Activated B cell treated with CpG ODN at 0.5 μM for 24 hours (primary cell): ENCODE measurements at regions not wholly inside any gene's neighbourhood (a gene's known extent, or its start where the extent isn't known, plus 50 kb on each side); places are given as distances from the start of the nearest gene placed in this dataset.
"Not testable (repeated sequence)": the region's sequence is repeated elsewhere in the genome, so short reads cannot be mapped to it uniquely, and the experiment has no call there.

ENCODE experiments used
- ATAC-seq: fragments of 200-7000 bp; cut with Tn5 transposase; one replicate; pipeline ENCODE4 v1.10.0; 2021; ENCODE audit warnings: low read depth, mild to moderate bottlenecking, moderate library complexity
- CTCF ChIA-PET: fragments of 350-600 bp; sonication (Branson Sonifier 250); formaldehyde crosslinking; loops from one replicate; lab custom pipeline; 2021; ENCODE audit warnings: antibody characterized with exemption; lab: Charles Lee
- POLR2A ChIA-PET: fragments of 350-600 bp; sonication (Branson Sonifier 250); formaldehyde crosslinking; loops from one replicate; lab custom pipeline; 2021; ENCODE audit warnings: antibody characterized with exemption; lab: Charles Lee
- DNase-seq: peaks from one replicate; pipeline ENCODE4 v3.0.0; 2022
- H3K27ac Mint-ChIP-seq: one replicate; pipeline ENCODE4 v1.8.0; 2020; ENCODE audit warnings: mixed read lengths
- H3K27me3 Mint-ChIP-seq: one replicate; pipeline ENCODE4 v1.8.0; 2021; ENCODE audit warnings: mixed read lengths
- H3K36me3 Mint-ChIP-seq: one replicate; pipeline ENCODE4 v1.8.0; 2021; ENCODE audit warnings: low read depth, mixed read lengths
- H3K4me1 Mint-ChIP-seq: one replicate; pipeline ENCODE4 v1.8.0; 2021; ENCODE audit warnings: mixed read lengths
- H3K4me3 Mint-ChIP-seq: one replicate; pipeline ENCODE4 v1.8.0; 2020; ENCODE audit warnings: mild to moderate bottlenecking, mixed read lengths
- H3K9me3 Mint-ChIP-seq: one replicate; pipeline ENCODE4 v1.8.0; 2020; ENCODE audit warnings: mixed read lengths
- intact Hi-C: fragments of 100-400 bp; cut with micrococcal nuclease; formaldehyde crosslinking; loops from one replicate; pipeline ENCODE4 v1.15.1; 2024
- TF ChIP-seq, protein P1 (sequence below): fragments of 200-600 bp; IDR thresholded peaks from one replicate; pipeline ENCODE4 v1.8.0; 2022; ENCODE audit warnings: antibody characterized with exemption, mild to moderate bottlenecking

DNA sequence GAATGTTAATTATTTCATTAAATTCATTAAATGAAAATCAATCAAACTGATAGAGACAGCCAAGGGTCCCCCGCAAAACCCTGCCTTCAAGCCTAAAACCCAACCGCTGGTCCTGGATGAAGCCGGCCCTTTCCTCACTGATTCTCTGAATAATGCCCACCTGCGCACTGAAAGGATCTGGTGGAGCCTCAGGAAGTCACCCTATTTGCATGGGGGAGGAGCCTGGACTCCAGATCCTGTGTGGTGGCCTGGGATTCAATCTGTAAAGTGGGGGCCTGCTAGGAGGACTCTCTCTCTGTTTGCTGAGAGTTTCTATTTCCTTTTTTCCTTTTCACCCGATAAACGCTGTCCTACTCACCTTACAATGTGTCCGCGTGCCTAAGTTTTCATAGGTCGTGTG, 97.9 kb upstream of the ADAMTS3 start:
- ATAC-seq (no peak), DNase-seq (no peak)
- Mint-ChIP-seq H3K27me3 (no peaks in the 10 kb centered on the region), H3K9me3 (no peaks in the 10 kb centered on the region), H3K4me3 (no peak overlapping the region), H3K27ac (no peak overlapping the region), H3K36me3 (no peaks in the 10 kb centered on the region), H3K4me1 (no peaks in the 10 kb centered on the region)
- ChIA-PET POLR2A (no interaction called here), CTCF (no interaction called here)
- TF ChIP-seq, protein P1, sequence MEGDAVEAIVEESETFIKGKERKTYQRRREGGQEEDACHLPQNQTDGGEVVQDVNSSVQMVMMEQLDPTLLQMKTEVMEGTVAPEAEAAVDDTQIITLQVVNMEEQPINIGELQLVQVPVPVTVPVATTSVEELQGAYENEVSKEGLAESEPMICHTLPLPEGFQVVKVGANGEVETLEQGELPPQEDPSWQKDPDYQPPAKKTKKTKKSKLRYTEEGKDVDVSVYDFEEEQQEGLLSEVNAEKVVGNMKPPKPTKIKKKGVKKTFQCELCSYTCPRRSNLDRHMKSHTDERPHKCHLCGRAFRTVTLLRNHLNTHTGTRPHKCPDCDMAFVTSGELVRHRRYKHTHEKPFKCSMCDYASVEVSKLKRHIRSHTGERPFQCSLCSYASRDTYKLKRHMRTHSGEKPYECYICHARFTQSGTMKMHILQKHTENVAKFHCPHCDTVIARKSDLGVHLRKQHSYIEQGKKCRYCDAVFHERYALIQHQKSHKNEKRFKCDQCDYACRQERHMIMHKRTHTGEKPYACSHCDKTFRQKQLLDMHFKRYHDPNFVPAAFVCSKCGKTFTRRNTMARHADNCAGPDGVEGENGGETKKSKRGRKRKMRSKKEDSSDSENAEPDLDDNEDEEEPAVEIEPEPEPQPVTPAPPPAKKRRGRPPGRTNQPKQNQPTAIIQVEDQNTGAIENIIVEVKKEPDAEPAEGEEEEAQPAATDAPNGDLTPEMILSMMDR, result no peak
- intact Hi-C loops, result no loop called here

DNA sequence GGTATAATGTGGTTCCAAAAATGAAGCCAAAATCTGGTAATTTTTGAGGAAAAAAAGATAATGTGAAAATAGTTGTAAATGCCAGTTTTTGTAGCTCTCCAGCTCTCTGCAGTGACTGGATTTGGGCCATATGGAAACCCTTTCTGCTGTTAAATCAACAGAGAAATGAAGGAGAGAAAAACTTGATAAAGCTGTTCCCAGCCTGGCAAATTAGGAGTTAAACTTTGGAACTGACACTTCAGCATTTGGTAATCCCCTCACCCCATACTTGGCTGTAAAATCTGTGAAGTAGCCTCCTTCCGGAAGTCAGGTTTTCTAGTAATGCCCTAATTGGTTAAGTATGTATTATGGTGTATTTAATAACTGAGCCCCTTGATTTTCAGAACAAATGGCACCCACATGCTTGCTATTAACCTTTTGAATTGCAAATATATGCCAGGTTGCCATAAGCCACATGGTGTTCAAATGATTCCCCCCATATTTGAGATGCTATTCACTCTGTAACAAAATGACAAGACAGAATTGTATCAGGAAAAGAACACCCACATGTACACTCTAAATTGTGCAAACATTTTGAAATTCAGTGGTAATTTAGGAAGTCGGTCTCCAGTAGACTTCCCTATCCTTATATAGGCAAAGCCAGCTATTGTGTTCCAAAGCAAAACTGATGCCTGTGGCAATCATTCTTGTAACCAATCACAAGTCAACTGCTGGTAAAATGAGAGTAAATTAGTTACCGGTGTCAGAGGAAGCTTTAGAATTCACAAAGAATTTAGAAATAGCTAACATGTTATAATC, 96.3 kb upstream of the ADAMTS3 start:
- TF ChIP-seq, protein P1, result no peak
- ChIA-PET CTCF (no interaction called here), POLR2A (no interaction called here)
- Mint-ChIP-seq H3K4me3 (no peak overlapping the region), H3K36me3 (no peaks in the 10 kb centered on the region), H3K9me3 (no peaks in the 10 kb centered on the region), H3K27ac (no peak overlapping the region), H3K27me3 (no peaks in the 10 kb centered on the region), H3K4me1 (no peaks in the 10 kb centered on the region)
- DNase-seq, result no peak
- intact Hi-C loops, result no loop called here
- ATAC-seq, result no peak

DNA sequence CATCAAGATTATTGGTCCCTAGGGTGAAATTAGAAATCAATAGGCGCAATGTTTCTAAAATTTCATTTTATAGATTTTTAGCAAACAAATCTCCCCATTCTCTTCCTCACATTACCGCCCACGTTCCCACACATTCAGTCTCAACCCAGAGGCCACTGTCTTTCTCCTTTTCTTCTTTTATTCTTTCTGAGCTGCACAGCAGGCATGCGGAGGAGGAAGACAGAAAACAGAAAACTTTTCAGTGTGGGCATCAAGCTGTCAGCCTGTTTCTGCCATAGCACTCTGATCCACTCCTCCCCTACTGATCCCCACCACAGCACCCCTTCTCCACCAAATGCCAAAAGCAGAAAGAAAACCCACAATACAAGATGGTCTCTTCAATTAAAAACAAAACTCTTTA, 94.8 kb upstream of the ADAMTS3 start:
- Mint-ChIP-seq H3K27ac (no peak overlapping the region), H3K4me3 (no peak overlapping the region), H3K27me3 (no peaks in the 10 kb centered on the region), H3K4me1 (no peaks in the 10 kb centered on the region), H3K9me3 (no peaks in the 10 kb centered on the region), H3K36me3 (no peaks in the 10 kb centered on the region)
- CTCF ChIA-PET, result no interaction called here
- ATAC-seq (no peak), DNase-seq (no peak)
- POLR2A ChIA-PET, result no interaction called here
- TF ChIP-seq, protein P1, result no peak
- intact Hi-C loops, result no loop called here

DNA sequence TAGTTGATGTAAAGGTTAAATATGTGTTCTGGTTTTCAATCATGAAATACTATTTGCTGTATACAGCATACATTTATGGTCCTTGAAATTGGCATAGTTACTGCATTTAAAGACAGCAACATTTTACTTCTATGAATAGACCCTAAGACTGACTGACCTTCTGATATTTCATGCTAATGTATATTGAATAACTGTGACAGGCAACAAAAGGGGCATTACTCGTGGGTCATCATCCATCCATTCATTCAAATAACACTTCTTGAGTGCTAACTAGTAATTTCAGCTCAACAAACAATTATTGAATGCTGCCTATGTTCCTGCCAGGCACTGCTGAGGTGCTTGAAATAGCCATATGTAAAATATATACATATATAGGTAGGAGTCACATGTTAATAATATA, 92.8 kb upstream of the ADAMTS3 start:
- TF ChIP-seq, protein P1, result no peak
- H3K4me3 Mint-ChIP-seq, result no peak overlapping the region
- no peaks in the 10 kb centered on the region for H3K9me3 Mint-ChIP-seq
- H3K27me3 Mint-ChIP-seq, result no peaks in the 10 kb centered on the region
- H3K36me3 Mint-ChIP-seq, result no peaks in the 10 kb centered on the region
- ChIA-PET CTCF (no interaction called here), POLR2A (no interaction called here)
- DNase-seq, result no peak
- ATAC-seq, result no peak
- intact Hi-C loops, result no loop called here
- no peak overlapping the region for H3K27ac Mint-ChIP-seq
- H3K4me1 Mint-ChIP-seq, result no peaks in the 10 kb centered on the region

DNA sequence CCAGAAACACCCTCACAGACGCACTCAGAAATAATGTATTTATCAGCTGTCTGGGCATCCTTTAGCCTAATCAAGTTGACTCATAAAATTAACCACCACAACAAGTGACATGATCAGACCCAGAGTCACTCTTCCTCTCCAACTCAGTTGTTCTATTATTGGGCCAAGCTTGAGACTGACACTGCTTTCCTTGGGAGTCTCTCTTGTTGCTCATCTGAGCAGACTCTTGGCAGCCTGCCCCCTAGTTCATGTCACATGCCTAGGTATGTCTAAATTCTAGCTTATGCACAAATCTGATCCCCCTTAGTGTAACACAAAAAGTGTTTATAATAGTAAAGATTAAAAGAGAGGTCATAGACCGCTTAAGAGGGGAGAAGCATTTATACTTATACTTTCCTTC, 72.6 kb upstream of the ADAMTS3 start:
- intact Hi-C loops, result no loop called here
- ChIA-PET POLR2A (no interaction called here), CTCF (no interaction called here)
- Mint-ChIP-seq H3K36me3 (no peaks in the 10 kb centered on the region), H3K9me3 (no peaks in the 10 kb centered on the region), H3K4me1 (no peaks in the 10 kb centered on the region), H3K27ac (no peak overlapping the region), H3K4me3 (no peak overlapping the region), H3K27me3 (no peaks in the 10 kb centered on the region)
- DNase-seq (no peak), ATAC-seq (no peak)
- TF ChIP-seq, protein P1, result no peak

DNA sequence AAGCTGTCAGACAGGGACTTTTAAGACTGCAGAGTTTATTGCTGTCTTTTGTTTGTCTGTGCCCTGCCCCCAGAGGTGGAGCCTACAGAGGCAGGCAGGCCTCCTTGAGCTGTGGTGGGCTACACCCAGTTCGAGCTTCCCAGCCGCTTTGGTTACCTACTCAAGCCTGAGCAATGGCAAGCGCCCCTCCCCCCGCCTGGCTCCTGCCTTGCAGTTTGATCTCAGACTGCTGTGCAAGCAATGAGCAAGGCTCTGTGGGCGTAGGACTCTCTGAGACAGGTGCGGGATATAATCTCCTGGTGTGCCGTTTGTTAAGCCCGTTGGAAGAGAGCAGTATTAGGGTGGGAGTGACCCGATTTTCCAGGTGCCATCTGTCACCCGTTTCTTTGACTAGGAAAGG, 67.8 kb upstream of the ADAMTS3 start:
- CTCF ChIA-PET, H3K27me3 Mint-ChIP-seq, H3K9me3 Mint-ChIP-seq, H3K27ac Mint-ChIP-seq, ATAC-seq, DNase-seq, H3K4me3 Mint-ChIP-seq, POLR2A ChIA-PET, intact Hi-C loops, H3K4me1 Mint-ChIP-seq, H3K36me3 Mint-ChIP-seq: not testable (repeated sequence)

DNA sequence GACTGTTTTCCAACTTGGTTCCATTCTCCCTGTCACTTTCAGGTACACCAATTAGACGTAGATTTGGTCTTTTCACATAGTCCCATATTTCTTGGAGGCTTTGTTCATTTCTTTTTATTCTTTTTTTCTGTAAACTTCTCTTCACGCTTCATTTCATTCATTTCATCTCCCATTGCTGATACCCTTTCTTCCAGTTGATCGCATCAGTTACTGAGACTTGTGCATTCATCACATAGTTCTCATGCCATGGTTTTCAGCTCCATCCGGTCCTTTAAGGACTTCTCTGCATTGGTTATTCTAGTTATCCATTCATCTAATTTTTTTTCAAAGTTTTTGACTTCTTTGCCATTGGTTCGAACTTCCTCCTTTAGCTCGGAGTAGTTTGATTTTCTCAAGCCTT, 66.9 kb upstream of the ADAMTS3 start:
- H3K27ac Mint-ChIP-seq, H3K27me3 Mint-ChIP-seq, CTCF ChIA-PET, intact Hi-C loops, H3K36me3 Mint-ChIP-seq, ATAC-seq, H3K4me3 Mint-ChIP-seq, DNase-seq, H3K4me1 Mint-ChIP-seq, POLR2A ChIA-PET, H3K9me3 Mint-ChIP-seq: not testable (repeated sequence)

DNA sequence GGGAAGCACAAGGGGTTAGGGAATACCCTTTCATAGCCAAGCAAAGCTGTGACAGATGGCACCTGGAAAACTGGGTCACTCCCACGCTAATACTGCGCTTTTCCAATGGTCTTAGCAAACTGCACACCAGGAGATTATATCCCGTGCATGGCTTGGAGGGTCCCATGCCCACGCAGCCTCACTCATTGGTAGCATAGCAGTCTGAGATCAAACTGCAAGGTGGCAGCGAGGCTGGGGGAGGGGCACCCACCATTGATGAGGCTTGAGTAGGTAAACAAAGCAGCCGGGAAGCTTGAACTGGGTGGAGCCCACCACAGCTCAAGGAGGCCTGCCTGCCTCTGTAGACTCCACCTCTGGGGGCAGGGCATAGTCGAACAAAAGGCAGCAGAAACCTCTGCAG, 63.2 kb upstream of the ADAMTS3 start:
- H3K27ac Mint-ChIP-seq, H3K9me3 Mint-ChIP-seq, DNase-seq, H3K27me3 Mint-ChIP-seq, intact Hi-C loops, H3K4me3 Mint-ChIP-seq, CTCF ChIA-PET, ATAC-seq, H3K36me3 Mint-ChIP-seq, H3K4me1 Mint-ChIP-seq, POLR2A ChIA-PET: not testable (repeated sequence)
